Vagina (tissue), 2 donors: ENCODE measurements at regions not wholly inside any gene's neighbourhood (a gene's known extent, or its start where the extent isn't known, plus 50 kb on each side); places are given as distances from the start of the nearest gene placed in this dataset.
"Not testable (repeated sequence)": the region's sequence is repeated elsewhere in the genome, so short reads cannot be mapped to it uniquely, and the experiment has no call there.

Experiments
- DNase-seq, 2 donors: peaks; one replicate each; pipeline ENCODE4 v3.0.0-alpha.2; 2017; ENCODE audit errors: extremely low spot score in 2 of 2
- H3K27ac ChIP-seq: fragments of 200-600 bp; sonication (generic); one replicate; pipeline ENCODE4 v1.5.1; 2019
- H3K27me3 ChIP-seq: fragments of 200-600 bp; sonication (generic); one replicate; pipeline ENCODE4 v1.5.1; 2019
- H3K36me3 ChIP-seq, 2 donors: fragments of 200-600 bp; sonication (generic); one replicate each; pipeline ENCODE4 v1.5.1; 2017 to 2019
- H3K4me1 ChIP-seq: fragments of 200-600 bp; sonication (generic); one replicate; pipeline ENCODE4 v1.5.1; 2019
- H3K4me3 ChIP-seq, 2 donors: fragments of 200-600 bp; sonication (generic); 1 replicate in 1 of 2; 2 replicates in 1 of 2; pipeline ENCODE4 v1.5.1; 2016 to 2019
- H3K9me3 ChIP-seq: fragments of 200-600 bp; sonication (generic); one replicate; pipeline ENCODE4 v1.5.1; 2019
- POLR2A ChIP-seq, 2 donors: fragments of 450-650 bp; IDR thresholded peaks; one replicate each; pipeline ENCODE4 v1.6.1; 2017; ENCODE audit warnings: antibody characterized with exemption in 2 of 2, mild to moderate bottlenecking in 2 of 2, moderate library complexity in 2 of 2
- POLR2AphosphoS5 ChIP-seq, 2 donors: sonication (generic); formaldehyde crosslinking; IDR thresholded peaks; one replicate each; pipeline ENCODE4 v1.9.0; 2017; ENCODE audit warnings: antibody characterized with exemption in 2 of 2, mild to moderate bottlenecking in 2 of 2, low read depth in 1 of 2; ENCODE audit not compliant: insufficient read depth in 1 of 2
- intact Hi-C: fragments of 100-400 bp; cut with DNase I; formaldehyde crosslinking; loops from one replicate; pipeline ENCODE4 v1.15.1; 2023
- TF ChIP-seq, protein P1 (sequence below), 3 experiments: fragments of 450-650 bp in 2 of 3; fragments of 200-600 bp in 1 of 3; sonication (generic) in 1 of 3; IDR thresholded peaks; one replicate each; pipeline ENCODE4 v1.5.1; 2017 to 2019; ENCODE audit warnings: antibody characterized with exemption in 3 of 3, mild to moderate bottlenecking in 2 of 3, moderate library complexity in 2 of 3

DNA sequence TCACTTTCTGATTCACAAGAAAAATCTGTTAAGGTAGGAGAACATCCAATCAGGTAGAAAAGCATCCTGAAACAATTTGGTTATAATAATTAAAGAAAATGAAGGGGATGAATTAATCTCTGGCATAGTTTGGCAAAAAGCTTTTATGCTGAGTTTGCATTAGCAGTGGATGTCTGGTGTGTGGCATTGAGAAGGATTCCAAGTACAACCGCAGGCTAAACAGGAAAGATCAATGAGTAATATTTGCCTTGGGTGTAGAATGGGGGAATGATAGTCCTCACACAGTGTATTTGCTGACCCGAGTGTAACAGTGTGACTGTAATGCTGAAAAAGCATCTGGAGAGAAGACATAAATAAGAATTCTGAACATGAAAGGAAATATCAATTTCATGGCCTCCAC is 68.3 kb upstream of the SESTD1 start:
- no peaks in the 10 kb centered on the region for H3K36me3 ChIP-seq
- intact Hi-C loops: no loop called here
- no peak overlapping the region for H3K4me3 ChIP-seq
- no peak for DNase-seq
- no peak overlapping the region for H3K27ac ChIP-seq
- no peak for TF ChIP-seq POLR2AphosphoS5 (IDR thresholded peaks at IDR 0.05; ENCODE audit: insufficient read depth in 1 of 2, low read depth in 1 of 2)
- TF ChIP-seq POLR2A (IDR thresholded peaks at IDR 0.05): no peak
- TF ChIP-seq, protein P1, sequence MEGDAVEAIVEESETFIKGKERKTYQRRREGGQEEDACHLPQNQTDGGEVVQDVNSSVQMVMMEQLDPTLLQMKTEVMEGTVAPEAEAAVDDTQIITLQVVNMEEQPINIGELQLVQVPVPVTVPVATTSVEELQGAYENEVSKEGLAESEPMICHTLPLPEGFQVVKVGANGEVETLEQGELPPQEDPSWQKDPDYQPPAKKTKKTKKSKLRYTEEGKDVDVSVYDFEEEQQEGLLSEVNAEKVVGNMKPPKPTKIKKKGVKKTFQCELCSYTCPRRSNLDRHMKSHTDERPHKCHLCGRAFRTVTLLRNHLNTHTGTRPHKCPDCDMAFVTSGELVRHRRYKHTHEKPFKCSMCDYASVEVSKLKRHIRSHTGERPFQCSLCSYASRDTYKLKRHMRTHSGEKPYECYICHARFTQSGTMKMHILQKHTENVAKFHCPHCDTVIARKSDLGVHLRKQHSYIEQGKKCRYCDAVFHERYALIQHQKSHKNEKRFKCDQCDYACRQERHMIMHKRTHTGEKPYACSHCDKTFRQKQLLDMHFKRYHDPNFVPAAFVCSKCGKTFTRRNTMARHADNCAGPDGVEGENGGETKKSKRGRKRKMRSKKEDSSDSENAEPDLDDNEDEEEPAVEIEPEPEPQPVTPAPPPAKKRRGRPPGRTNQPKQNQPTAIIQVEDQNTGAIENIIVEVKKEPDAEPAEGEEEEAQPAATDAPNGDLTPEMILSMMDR (IDR thresholded peaks at IDR 0.05): no peak
- no peaks in the 10 kb centered on the region for H3K9me3 ChIP-seq
- no peaks in the 10 kb centered on the region for H3K27me3 ChIP-seq
- peaks cover 8% of the 10 kb centered on the region for H3K4me1 ChIP-seq

GRCh38 chr2:179331061-179331460 is 66.4 kb upstream of the SESTD1 start:
- no peaks in the 10 kb centered on the region for H3K4me1 ChIP-seq
- no peak for DNase-seq
- no peaks in the 10 kb centered on the region for H3K9me3 ChIP-seq
- no peaks in the 10 kb centered on the region for H3K27me3 ChIP-seq
- H3K36me3 ChIP-seq: no peaks in the 10 kb centered on the region
- H3K27ac ChIP-seq: no peak overlapping the region
- intact Hi-C loops: no loop called here
- TF ChIP-seq POLR2A (IDR thresholded peaks at IDR 0.05) (no peak), POLR2AphosphoS5 (IDR thresholded peaks at IDR 0.05; ENCODE audit: insufficient read depth in 1 of 2, low read depth in 1 of 2) (no peak)
- TF ChIP-seq, protein P1 (IDR thresholded peaks at IDR 0.05): no peak
- no peak overlapping the region for H3K4me3 ChIP-seq

GRCh38 chr2:179322289-179322688 is 57.7 kb upstream of the SESTD1 start:
- TF ChIP-seq, protein P1 (IDR thresholded peaks at IDR 0.05): no peak
- TF ChIP-seq POLR2A (IDR thresholded peaks at IDR 0.05) (no peak), POLR2AphosphoS5 (IDR thresholded peaks at IDR 0.05; ENCODE audit: insufficient read depth in 1 of 2, low read depth in 1 of 2) (no peak)
- no peak for DNase-seq
- H3K36me3 ChIP-seq: no peaks in the 10 kb centered on the region
- intact Hi-C loops: no loop called here
- H3K27ac ChIP-seq: no peak overlapping the region
- no peaks in the 10 kb centered on the region for H3K27me3 ChIP-seq
- H3K4me3 ChIP-seq: no peak overlapping the region
- no peaks in the 10 kb centered on the region for H3K4me1 ChIP-seq
- H3K9me3 ChIP-seq: no peaks in the 10 kb centered on the region

GRCh38 chr2:179321034-179321433 is 56.4 kb upstream of the SESTD1 start:
- H3K4me1 ChIP-seq, H3K4me3 ChIP-seq, intact Hi-C loops, H3K27me3 ChIP-seq, H3K36me3 ChIP-seq, H3K9me3 ChIP-seq, H3K27ac ChIP-seq, DNase-seq: not testable (repeated sequence)

- intact Hi-C loops, H3K27ac ChIP-seq, H3K9me3 ChIP-seq, H3K36me3 ChIP-seq, H3K4me1 ChIP-seq, DNase-seq, H3K4me3 ChIP-seq, H3K27me3 ChIP-seq: not testable (repeated sequence)
Observed at GRCh38 chr2:179314729-179315128, 50.1 kb upstream of the SESTD1 start.
